ENCODE measurements at regions not wholly inside any gene's neighbourhood (a gene's known extent, or its start where the extent isn't known, plus 50 kb on each side); places are given as distances from the start of the nearest gene placed in this dataset.
"Not testable (repeated sequence)": the region's sequence is repeated elsewhere in the genome, so short reads cannot be mapped to it uniquely, and the experiment has no call there.

DNA sequence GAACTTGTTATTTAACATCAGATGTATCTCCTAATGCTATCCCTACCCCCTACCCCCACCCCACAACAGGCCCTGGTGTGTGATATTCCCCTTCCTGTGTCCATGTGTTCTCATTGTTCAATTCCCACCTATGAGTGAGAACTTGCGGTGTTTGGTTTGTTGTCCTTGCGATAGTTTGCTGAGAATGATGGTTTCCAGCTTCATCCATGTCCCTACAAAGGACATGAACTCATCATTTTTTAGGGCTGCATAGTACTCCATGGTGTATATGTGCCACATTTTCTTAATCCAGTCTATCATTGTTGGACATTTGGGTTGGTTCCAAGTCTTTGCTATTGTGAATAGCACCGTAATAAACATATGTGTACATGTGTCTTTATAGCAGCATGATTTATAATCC is 1379.2 kb downstream of the FSCB start:
- not testable (repeated sequence) for DNase-seq (ENCODE audit: low spot score in 2 of 2)

DNA sequence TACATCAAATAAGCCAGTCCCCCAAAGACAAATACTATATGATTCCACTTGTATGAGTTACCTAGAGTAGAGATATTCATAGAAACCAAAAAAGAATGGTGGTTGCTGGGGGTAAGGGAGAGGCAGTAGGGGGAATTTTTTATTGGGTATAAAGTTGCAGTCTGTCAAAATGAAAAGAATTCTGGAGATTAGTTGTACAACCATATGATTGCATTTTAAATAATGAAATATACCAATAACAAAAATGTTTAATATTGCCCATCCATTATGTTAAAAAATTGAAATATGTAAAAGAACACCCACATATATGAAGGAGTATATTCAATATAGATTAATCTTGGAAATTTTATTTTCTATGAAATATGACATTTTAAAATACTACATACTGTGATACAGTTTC is 1383.5 kb downstream of the FSCB start:
- no peak overlapping the region for H3K4me3 Mint-ChIP-seq
- ATAC-seq, result no peak
- no peak for DNase-seq (ENCODE audit: low spot score in 2 of 2)
- H3K9me3 Mint-ChIP-seq, result no peaks in the 10 kb centered on the region
- H3K4me1 Mint-ChIP-seq, result no peaks in the 10 kb centered on the region
- no peaks in the 10 kb centered on the region for H3K36me3 Mint-ChIP-seq
- no peak overlapping the region for H3K27ac Mint-ChIP-seq

More for the DNA sequence above, 1379.2 kb downstream of the FSCB start:
- H3K4me1 Mint-ChIP-seq, H3K27ac Mint-ChIP-seq, H3K4me3 Mint-ChIP-seq, ATAC-seq, H3K9me3 Mint-ChIP-seq, H3K36me3 Mint-ChIP-seq: not testable (repeated sequence)

DNA sequence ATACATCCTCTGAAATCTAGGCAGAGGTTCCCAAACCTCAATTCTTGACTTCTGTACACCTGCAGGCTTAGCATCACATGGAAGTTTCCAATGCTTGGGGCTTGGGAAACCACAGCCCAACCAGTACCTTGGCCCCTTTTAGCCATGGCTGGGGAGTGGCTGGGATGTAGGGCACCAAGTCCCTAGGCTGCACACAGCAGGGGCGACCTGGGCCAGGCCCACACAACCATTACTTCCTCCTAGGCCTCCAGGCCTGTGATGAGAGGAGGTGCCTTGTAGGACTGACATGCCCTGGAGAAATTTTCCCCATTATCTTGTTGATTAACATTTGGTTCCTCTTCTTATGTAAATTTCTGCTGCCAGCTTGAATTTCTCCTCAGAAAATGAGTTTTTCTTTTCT is 1387.4 kb downstream of the FSCB start:
- no peak for ATAC-seq
- Mint-ChIP-seq H3K4me1 (no peaks in the 10 kb centered on the region), H3K4me3 (no peak overlapping the region), H3K9me3 (peaks cover 3% of the 10 kb centered on the region), H3K36me3 (no peaks in the 10 kb centered on the region), H3K27ac (no peak overlapping the region)
- no peak for DNase-seq (ENCODE audit: low spot score in 2 of 2)

DNA sequence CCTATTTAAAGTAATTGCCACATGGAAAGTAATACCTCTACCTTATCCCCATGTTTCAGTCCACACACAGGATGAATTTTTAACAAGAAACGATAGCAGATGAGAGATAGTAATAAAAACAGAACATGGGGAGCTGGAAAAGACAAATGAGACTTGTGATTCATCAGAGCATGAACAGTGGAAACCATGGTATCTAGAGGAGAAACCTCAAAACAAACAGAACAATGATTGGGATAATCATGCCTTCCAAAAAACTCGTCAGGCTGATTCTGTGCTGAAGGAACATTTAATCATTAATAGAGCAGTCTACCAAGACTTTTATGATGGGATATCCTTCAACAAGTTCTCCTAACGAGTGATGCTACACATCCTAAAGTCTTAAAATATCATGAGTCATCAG is 1390.7 kb downstream of the FSCB start:
- Mint-ChIP-seq H3K27ac (no peak overlapping the region), H3K9me3 (peaks cover 6% of the 10 kb centered on the region), H3K4me1 (no peaks in the 10 kb centered on the region), H3K4me3 (no peak overlapping the region), H3K36me3 (no peaks in the 10 kb centered on the region)
- no peak for ATAC-seq
- no peak for DNase-seq (ENCODE audit: low spot score in 2 of 2)

DNA sequence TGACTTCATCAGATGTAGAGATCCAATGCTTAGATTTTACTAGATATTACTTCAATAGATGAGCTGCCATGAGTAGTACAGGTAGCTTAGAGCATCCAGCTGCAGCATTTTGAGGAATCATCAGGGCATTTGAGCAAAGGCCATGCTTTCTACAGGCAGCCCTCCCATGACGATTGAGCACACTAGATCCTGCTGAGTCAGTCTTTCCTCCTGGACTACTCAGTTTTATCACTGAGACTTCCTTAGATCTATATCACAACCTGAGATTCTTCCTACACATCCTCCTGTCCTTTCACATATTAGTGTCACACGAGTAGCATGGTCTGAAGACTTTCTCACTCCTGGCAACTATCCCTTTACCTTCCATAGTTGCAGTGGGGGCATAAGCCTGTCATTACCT is 1401.8 kb downstream of the FSCB start:
- Mint-ChIP-seq H3K36me3 (no peaks in the 10 kb centered on the region), H3K9me3 (peaks cover 18% of the 10 kb centered on the region), H3K4me1 (no peaks in the 10 kb centered on the region), H3K27ac (no peak overlapping the region), H3K4me3 (no peak overlapping the region)
- ATAC-seq (no peak), DNase-seq (ENCODE audit: low spot score in 2 of 2) (no peak)

DNA sequence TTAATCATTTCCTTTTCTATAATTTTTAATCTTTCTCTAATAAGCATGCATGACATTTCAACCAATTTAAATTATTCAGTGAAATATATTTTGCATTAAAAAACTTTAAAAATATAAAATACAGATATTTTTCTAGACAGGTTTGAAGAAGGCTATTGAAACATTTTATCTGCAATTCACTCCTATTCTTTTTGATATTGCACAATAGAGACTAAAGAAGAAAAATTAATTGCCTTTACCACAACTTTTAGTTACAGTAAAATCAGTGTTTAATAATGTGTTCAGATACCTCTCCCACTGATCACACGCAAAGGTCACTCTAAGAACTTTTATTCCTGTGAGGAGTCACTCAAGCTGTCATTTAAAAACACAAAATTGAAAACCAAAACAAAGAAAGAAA is 1416.7 kb downstream of the FSCB start:
- Mint-ChIP-seq H3K36me3 (no peaks in the 10 kb centered on the region), H3K27ac (no peak overlapping the region), H3K4me1 (no peaks in the 10 kb centered on the region), H3K4me3 (no peak overlapping the region), H3K9me3 (peaks cover 27% of the 10 kb centered on the region)
- no peak for DNase-seq (ENCODE audit: low spot score in 2 of 2)
- no peak for ATAC-seq

DNA sequence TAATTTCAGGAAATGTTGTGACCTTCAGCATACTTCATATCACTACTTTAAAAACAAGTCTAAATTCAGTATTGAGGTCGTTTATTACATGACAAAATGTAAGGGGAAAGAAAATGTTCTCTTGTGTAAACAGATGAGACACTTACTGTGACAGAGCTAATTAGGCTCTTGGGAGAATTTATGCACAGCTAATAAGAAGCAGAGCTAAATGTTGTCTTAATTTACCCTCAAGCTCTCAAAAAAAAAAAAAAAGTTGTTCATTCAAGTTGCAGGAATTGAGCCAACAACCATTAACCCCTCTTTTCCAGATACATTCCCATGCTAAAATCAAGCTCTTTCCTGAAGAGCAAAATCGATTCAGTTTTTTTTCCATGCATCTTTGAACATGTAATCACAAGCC is 1419.4 kb downstream of the FSCB start:
- no peak for ATAC-seq
- DNase-seq (ENCODE audit: low spot score in 2 of 2), result no peak
- no peak overlapping the region for H3K4me3 Mint-ChIP-seq
- no peak overlapping the region for H3K27ac Mint-ChIP-seq
- H3K9me3 Mint-ChIP-seq, result peaks cover 29% of the 10 kb centered on the region
- H3K36me3 Mint-ChIP-seq, result no peaks in the 10 kb centered on the region
- no peaks in the 10 kb centered on the region for H3K4me1 Mint-ChIP-seq

DNA sequence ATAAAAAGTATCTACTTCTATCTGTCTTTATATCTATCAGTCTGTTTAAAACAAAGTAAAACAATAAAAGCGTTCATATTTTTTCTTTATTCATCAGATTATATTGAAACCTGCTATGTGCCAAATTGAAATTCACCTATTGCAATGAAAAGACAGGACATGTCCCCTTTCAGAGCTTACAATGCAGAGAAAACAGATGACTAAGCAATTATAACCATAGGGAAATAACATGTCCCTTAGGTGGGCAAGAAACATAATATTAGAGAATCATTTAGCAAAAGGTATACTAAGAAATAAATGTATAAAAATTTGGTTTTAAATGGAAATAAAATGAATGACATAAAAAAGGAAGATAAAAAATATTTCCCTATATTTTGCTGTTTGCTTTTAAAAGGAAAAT is 1421.3 kb downstream of the FSCB start:
- ATAC-seq (no peak), DNase-seq (ENCODE audit: low spot score in 2 of 2) (no peak)
- Mint-ChIP-seq H3K36me3 (no peaks in the 10 kb centered on the region), H3K4me3 (no peak overlapping the region), H3K9me3 (peaks cover 22% of the 10 kb centered on the region), H3K4me1 (no peaks in the 10 kb centered on the region), H3K27ac (no peak overlapping the region)

DNA sequence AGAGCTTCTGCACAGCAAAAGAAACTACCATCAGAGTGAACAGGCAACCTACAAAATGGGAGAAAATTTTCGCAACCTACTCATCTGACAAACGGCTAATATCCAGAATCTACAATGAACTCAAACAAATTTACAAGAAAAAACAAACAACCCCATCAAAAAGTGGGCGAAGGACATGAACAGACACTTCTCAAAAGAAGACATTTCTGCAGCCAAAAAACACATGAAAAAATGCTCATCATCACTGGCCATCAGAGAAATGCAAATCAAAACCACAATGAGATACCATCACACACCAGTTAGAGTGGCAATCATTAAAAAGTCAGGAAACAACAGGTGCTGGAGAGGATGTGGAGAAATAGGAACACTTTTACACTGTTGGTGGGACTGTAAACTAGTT is 1439.7 kb downstream of the FSCB start:
- not testable (repeated sequence) for H3K36me3 Mint-ChIP-seq; H3K4me3 Mint-ChIP-seq; H3K27ac Mint-ChIP-seq; ATAC-seq; H3K4me1 Mint-ChIP-seq; H3K9me3 Mint-ChIP-seq; DNase-seq (ENCODE audit: low spot score in 2 of 2)

DNA sequence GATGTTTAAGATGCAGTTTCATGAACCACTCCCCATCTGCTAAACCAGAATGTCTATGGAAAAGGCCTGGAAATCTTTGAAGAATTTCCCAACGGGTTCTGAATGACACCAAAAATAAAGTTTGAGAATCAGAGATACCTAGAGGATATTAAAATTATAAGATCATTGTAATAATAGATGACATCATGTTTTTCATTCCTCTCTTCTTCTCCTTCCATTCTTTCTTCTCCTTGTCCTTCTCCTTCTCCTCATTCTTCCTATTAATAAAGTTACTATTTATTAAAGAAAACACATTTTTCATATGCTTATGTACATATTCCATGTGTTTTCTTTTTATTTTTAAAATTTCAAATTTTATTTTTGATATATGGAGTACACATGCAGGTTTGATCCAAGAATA is 1449.4 kb downstream of the LRFN5 start:
- Mint-ChIP-seq H3K4me1 (no peaks in the 10 kb centered on the region), H3K4me3 (no peak overlapping the region), H3K27ac (no peak overlapping the region), H3K36me3 (no peaks in the 10 kb centered on the region), H3K9me3 (peaks cover 16% of the 10 kb centered on the region)
- DNase-seq (ENCODE audit: low spot score in 2 of 2), result no peak
- ATAC-seq, result no peak

DNA sequence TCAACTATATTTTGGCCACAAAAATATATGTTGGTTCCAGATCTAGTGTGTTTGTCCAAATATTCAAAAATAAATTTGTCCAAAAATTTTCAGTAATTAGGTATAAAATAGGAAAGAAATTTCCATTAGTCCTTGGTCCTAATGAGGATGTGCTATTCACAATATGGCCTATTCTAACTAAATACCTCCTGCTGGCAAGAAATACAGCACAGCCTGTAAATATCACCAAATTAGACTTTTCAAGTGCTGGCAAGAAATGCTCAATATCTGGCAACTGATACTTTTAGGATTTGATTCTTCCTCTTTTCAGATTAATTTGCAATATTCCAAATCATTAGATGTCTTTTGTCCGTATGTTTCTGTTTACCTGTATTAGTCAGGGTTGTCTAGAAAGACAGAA is 1446.2 kb downstream of the LRFN5 start:
- no peak overlapping the region for H3K4me3 Mint-ChIP-seq
- H3K36me3 Mint-ChIP-seq, result no peaks in the 10 kb centered on the region
- peaks cover 5% of the 10 kb centered on the region for H3K9me3 Mint-ChIP-seq
- no peak overlapping the region for H3K27ac Mint-ChIP-seq
- ATAC-seq (no peak), DNase-seq (ENCODE audit: low spot score in 2 of 2) (no peak)
- no peaks in the 10 kb centered on the region for H3K4me1 Mint-ChIP-seq

DNA sequence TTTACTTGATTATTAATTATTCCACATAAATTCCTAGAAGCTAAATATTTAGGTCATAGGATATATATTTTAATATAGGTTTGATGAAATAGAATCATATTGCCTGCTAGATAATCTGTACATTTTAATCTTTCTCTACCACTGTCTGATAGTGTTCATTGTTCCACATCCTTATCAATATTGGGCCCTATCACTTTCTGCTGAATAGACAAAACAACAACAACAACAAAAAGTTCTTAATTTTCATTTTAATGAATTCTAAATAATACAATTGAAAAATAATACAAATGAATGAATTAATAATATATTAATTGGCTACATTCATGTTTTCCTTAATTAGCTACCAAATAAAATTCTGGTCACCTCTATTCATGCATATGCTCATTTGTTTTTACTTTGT is 1437.2 kb downstream of the LRFN5 start:
- peaks cover 6% of the 10 kb centered on the region for H3K9me3 Mint-ChIP-seq
- H3K4me1 Mint-ChIP-seq, result no peaks in the 10 kb centered on the region
- DNase-seq (ENCODE audit: low spot score in 2 of 2) (no peak), ATAC-seq (no peak)
- no peaks in the 10 kb centered on the region for H3K36me3 Mint-ChIP-seq
- H3K27ac Mint-ChIP-seq, result no peak overlapping the region
- no peak overlapping the region for H3K4me3 Mint-ChIP-seq

DNA sequence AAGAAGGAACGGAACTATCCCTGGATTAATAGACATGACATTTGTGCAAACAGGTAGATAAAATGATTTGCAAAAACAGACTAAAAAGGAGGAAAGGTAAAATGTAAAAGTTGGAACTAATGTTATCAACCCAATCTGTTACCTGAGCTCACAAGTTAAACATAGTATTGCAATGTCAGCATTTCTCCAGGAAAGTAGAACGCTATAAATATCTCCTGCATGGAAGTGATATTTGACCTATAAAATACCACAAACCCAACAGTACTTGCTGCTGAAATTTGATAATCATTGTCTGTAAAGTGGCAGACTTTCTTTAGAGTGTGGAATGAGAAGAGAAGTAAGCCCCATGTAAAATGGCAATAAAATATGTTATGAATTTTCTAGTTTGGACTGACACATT is 1435.7 kb downstream of the LRFN5 start:
- Mint-ChIP-seq H3K9me3 (peaks cover 7% of the 10 kb centered on the region), H3K27ac (no peak overlapping the region), H3K36me3 (no peaks in the 10 kb centered on the region), H3K4me3 (no peak overlapping the region), H3K4me1 (no peaks in the 10 kb centered on the region)
- ATAC-seq, result no peak
- DNase-seq (ENCODE audit: low spot score in 2 of 2), result no peak

DNA sequence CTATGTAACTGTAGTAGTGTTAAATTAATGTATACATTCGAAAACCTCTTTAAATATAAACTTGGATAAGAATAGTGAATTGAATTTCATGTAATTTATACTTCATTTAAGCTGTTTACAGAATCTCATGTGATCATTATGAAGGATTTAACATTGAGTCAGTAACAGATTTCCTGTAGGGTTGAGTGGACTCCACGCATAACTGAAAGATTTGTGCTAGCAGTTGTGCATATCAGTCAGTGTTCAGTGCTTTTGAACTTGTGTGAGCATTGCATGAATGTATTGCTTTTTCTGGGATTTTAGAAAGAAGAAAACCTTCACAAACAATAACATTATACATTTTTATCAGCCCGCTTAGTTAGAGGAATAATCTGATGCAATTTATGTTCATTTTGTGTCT is 1435.3 kb downstream of the LRFN5 start:
- no peak for ATAC-seq
- Mint-ChIP-seq H3K36me3 (no peaks in the 10 kb centered on the region), H3K4me1 (no peaks in the 10 kb centered on the region), H3K27ac (no peak overlapping the region), H3K9me3 (peaks cover 7% of the 10 kb centered on the region), H3K4me3 (no peak overlapping the region)
- no peak for DNase-seq (ENCODE audit: low spot score in 2 of 2)

DNA sequence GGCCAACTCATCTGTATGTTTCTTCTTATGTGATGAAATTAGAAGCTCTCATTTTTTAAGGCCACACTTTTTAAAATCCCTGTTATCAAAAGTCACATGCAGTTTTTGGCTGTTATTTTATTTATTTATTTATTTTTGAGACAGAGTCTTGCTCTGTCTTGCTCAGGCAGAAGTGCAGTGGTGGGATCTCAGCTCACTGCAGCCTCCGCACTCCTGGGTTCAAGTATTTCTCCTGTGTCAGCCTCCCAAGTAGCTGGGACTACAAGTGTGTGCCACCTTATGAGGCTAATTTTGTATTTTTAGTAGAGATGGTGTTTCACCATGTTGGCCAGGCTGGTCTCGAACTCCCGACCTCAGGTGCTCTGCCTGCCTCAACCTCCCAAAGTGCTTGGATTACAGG is 1434.5 kb downstream of the LRFN5 start:
- Mint-ChIP-seq H3K36me3 (no peaks in the 10 kb centered on the region), H3K9me3 (peaks cover 8% of the 10 kb centered on the region), H3K27ac (no peak overlapping the region), H3K4me1 (no peaks in the 10 kb centered on the region), H3K4me3 (no peak overlapping the region)
- ATAC-seq (no peak), DNase-seq (ENCODE audit: low spot score in 2 of 2) (no peak)

DNA sequence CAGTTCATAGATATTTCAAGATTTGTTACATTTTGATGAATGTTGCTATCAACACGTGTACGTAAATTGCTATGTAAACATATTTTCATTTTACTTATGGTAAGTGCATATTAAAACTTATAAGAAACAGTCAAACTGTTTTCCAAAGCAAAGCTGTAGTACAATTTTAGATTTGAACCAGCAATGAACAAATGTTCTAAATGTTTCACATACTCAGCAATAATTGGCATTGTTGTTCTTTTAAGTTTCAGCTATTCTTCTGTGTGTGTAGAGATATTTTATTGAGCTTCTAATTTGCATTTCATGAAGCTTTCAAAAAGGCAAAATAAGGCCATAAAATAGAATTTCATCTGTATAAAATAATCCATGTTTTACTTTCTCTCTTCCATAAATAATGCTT is 1433.2 kb downstream of the LRFN5 start:
- peaks cover 9% of the 10 kb centered on the region for H3K9me3 Mint-ChIP-seq
- no peak overlapping the region for H3K4me3 Mint-ChIP-seq
- no peaks in the 10 kb centered on the region for H3K4me1 Mint-ChIP-seq
- H3K27ac Mint-ChIP-seq, result no peak overlapping the region
- no peak for DNase-seq (ENCODE audit: low spot score in 2 of 2)
- no peak for ATAC-seq
- H3K36me3 Mint-ChIP-seq, result no peaks in the 10 kb centered on the region

DNA sequence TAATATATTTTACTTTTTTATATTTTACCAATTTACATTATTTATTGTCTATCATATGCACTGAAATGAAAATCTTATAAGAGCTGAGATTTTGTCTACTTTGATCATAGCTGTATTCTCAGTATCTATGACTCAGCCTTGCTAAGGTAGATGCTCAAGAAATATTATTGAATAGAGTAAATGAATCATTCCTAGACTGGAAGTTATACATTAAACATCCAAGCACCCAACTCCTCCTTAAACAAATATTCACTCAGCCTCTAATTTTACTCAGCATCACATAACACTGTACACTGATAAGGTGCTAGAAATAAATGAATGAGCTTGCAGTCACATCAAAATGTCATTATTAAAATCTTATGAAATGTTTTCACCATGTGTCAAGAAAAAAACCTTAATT is 1424.9 kb downstream of the LRFN5 start:
- Mint-ChIP-seq H3K4me1 (no peaks in the 10 kb centered on the region), H3K4me3 (no peak overlapping the region), H3K9me3 (peaks cover 5% of the 10 kb centered on the region), H3K27ac (no peak overlapping the region), H3K36me3 (no peaks in the 10 kb centered on the region)
- ATAC-seq (no peak), DNase-seq (ENCODE audit: low spot score in 2 of 2) (no peak)

All from stimulated activated effector memory CD8-positive, alpha-beta T cell treated with anti-CD3 and anti-CD28 coated beads, Interleukin-12 subunit alpha, Interleukin-12 subunit beta, amount 100 ng/mL, for 72 hours (primary cell).